A549 (cell line): ENCODE measurements at regions not wholly inside any gene's neighbourhood (a gene's known extent, or its start where the extent isn't known, plus 50 kb on each side); places are given as distances from the start of the nearest gene placed in this dataset.

Experiments used
- RAD21 ChIP-seq, 2 experiments: fragments of >200 bp in 1 of 2; sonication (Bioruptor Twin) in 1 of 2; formaldehyde crosslinking in 1 of 2; IDR thresholded peaks in 1 of 2; conservative IDR thresholded peaks in 1 of 2; 2 replicates in 1 of 2; 3 replicates in 1 of 2; pipeline ENCODE4 v1.6.1; 2012 to 2018; ENCODE audit warnings: inconsistent platforms in 1 of 2
- RARB ChIP-seq: fragments of 250-450 bp; sonication (Bioruptor Pico); IDR thresholded peaks from 2 replicates; pipeline ENCODE4 v1.8.0; 2021; ENCODE audit warnings: mild to moderate bottlenecking, moderate library complexity
- ZSCAN20 ChIP-seq: fragments of 250-450 bp; sonication (Bioruptor Pico); IDR thresholded peaks from 2 replicates; pipeline ENCODE4 v1.8.0; 2022; ENCODE audit warnings: mild to moderate bottlenecking, moderate library complexity
- TF ChIP-seq, protein P1 (sequence below): fragments of >200 bp; sonication (Bioruptor Twin); formaldehyde crosslinking; IDR thresholded peaks from 3 replicates; pipeline ENCODE4 v1.5.1; 2016
- TF ChIP-seq, protein P2 (sequence below): fragments of 250-450 bp; sonication (Bioruptor Pico); IDR thresholded peaks from 2 replicates; pipeline ENCODE4 v1.5.0; 2021; ENCODE audit warnings: mild to moderate bottlenecking, moderate library complexity, borderline replicate concordance

DNA sequence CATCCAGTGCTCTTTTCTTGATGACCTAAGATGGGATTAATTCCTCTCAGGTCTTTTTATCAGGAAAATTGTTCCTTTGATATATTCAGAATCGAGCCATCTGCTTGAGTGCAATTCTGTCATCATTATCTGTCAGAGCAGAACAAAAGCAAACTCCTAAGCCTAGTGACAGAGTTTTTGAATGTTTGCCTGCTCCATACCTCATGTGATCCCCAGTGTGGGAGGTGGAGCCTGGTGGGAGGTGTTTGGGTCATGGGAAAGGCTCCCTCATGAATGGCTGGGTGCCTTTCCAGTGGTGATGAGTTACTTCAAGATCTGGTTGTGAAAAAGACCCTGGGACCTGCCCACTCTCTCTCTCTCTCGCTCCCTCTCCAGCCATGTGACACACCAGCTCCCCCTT is 628.2 kb downstream of the CDH11 start:
- TF ChIP-seq, protein P1, sequence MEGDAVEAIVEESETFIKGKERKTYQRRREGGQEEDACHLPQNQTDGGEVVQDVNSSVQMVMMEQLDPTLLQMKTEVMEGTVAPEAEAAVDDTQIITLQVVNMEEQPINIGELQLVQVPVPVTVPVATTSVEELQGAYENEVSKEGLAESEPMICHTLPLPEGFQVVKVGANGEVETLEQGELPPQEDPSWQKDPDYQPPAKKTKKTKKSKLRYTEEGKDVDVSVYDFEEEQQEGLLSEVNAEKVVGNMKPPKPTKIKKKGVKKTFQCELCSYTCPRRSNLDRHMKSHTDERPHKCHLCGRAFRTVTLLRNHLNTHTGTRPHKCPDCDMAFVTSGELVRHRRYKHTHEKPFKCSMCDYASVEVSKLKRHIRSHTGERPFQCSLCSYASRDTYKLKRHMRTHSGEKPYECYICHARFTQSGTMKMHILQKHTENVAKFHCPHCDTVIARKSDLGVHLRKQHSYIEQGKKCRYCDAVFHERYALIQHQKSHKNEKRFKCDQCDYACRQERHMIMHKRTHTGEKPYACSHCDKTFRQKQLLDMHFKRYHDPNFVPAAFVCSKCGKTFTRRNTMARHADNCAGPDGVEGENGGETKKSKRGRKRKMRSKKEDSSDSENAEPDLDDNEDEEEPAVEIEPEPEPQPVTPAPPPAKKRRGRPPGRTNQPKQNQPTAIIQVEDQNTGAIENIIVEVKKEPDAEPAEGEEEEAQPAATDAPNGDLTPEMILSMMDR: no peak
- TF ChIP-seq ZSCAN20 (CRISPR knock-in tag) (no peak), RAD21 (conservative IDR thresholded peaks at IDR 0.05 in 1 of 2, IDR thresholded peaks at IDR 0.05 in 1 of 2) (no peak), RARB (no peak)
- TF ChIP-seq, protein P2, sequence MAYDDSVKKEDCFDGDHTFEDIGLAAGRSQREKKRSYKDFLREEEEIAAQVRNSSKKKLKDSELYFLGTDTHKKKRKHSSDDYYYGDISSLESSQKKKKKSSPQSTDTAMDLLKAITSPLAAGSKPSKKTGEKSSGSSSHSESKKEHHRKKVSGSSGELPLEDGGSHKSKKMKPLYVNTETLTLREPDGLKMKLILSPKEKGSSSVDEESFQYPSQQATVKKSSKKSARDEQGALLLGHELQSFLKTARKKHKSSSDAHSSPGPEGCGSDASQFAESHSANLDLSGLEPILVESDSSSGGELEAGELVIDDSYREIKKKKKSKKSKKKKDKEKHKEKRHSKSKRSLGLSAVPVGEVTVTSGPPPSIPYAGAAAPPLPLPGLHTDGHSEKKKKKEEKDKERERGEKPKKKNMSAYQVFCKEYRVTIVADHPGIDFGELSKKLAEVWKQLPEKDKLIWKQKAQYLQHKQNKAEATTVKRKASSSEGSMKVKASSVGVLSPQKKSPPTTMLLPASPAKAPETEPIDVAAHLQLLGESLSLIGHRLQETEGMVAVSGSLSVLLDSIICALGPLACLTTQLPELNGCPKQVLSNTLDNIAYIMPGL: no peak
